PC-3 (cell line): ENCODE measurements at regions not wholly inside any gene's neighbourhood (a gene's known extent, or its start where the extent isn't known, plus 50 kb on each side); places are given as distances from the start of the nearest gene placed in this dataset.

Source experiments
- ATAC-seq: fragments of 200-7000 bp; cut with Tn5 transposase; 2 replicates; pipeline ENCODE4 v1.9.1; 2020; ENCODE audit warnings: mild to moderate bottlenecking, moderate library complexity
- BruUV-seq: library from RNA; stranded (reverse); fragments of 400-500 nt; replicated peaks from 2 replicates; lab custom pipeline; 2021; lab: Mats Ljungman, UMichigan
- CTCF ChIA-PET: fragments of 300-600 bp; sonication (Branson Sonifier 250); formaldehyde crosslinking; loops from one replicate; lab custom pipeline; 2022; ENCODE audit warnings: antibody characterized with exemption; lab: Charles Lee
- POLR2A ChIA-PET: fragments of 300-600 bp; sonication (Branson Sonifier 250); formaldehyde crosslinking; loops from one replicate; lab custom pipeline; 2022; ENCODE audit warnings: antibody characterized with exemption; ENCODE audit not compliant: unreplicated experiment; lab: Charles Lee
- DNase-seq: peaks from one replicate; pipeline ENCODE4 v3.0.0-alpha.2; 2015
- H2AFZ ChIP-seq: fragments of 300-600 bp; sonication (generic); 2 replicates; pipeline ENCODE4 v1.6.0; 2016; ENCODE audit warnings: antibody characterized with exemption, low read length
- H3F3A ChIP-seq: fragments of 300-600 bp; sonication (generic); one replicate; pipeline ENCODE4 v1.6.0; 2017; ENCODE audit warnings: antibody characterized with exemption, low read length, control low read depth, mild to moderate bottlenecking; ENCODE audit not compliant: unreplicated experiment
- H3K27ac ChIP-seq: fragments of 300-600 bp; sonication (generic); 2 replicates; pipeline ENCODE4 v1.5.1; 2016; ENCODE audit warnings: mild to moderate bottlenecking, low read length
- H3K27me3 ChIP-seq: fragments of 300-600 bp; sonication (generic); 2 replicates; pipeline ENCODE4 v1.6.1; 2016; ENCODE audit warnings: low read length, mixed read lengths
- H3K36me3 ChIP-seq: fragments of 300-600 bp; sonication (generic); 2 replicates; pipeline ENCODE4 v1.6.1; 2016; ENCODE audit warnings: low read depth, mixed run types, low read length, mixed read lengths
- H3K4me1 ChIP-seq: fragments of 300-600 bp; sonication (generic); 2 replicates; pipeline ENCODE4 v1.5.1; 2016; ENCODE audit warnings: low read length; ENCODE audit not compliant: insufficient read depth
- H3K4me2 ChIP-seq: fragments of 300-600 bp; sonication (generic); 2 replicates; pipeline ENCODE4 v1.6.0; 2016; ENCODE audit warnings: low read length
- H3K4me3 ChIP-seq: fragments of 300-600 bp; sonication (generic); 2 replicates; pipeline ENCODE4 v1.5.1; 2016; ENCODE audit warnings: mild to moderate bottlenecking, low read length, mixed read lengths
- H3K79me2 ChIP-seq: fragments of 300-600 bp; sonication (generic); 2 replicates; pipeline ENCODE4 v1.6.1; 2017; ENCODE audit warnings: low read length, mixed read lengths
- H3K9ac ChIP-seq: fragments of 300-600 bp; sonication (generic); 2 replicates; pipeline ENCODE4 v1.6.0; 2016; ENCODE audit warnings: mild to moderate bottlenecking, low read length
- H3K9me2 ChIP-seq: fragments of 300-600 bp; sonication (generic); replicated peaks from 2 replicates; pipeline ENCODE4 v1.6.1; 2016; ENCODE audit warnings: mixed run types, low read length, mixed read lengths
- H3K9me3 ChIP-seq: fragments of 300-600 bp; sonication (generic); 2 replicates; pipeline ENCODE4 v1.6.1; 2016; ENCODE audit warnings: low read length, mixed read lengths
- H4K20me1 ChIP-seq: fragments of 300-600 bp; sonication (generic); 2 replicates; pipeline ENCODE4 v1.6.1; 2016; ENCODE audit warnings: low read length, mixed read lengths
- CTCF ChIP-seq: fragments of 300-600 bp; sonication (generic); conservative IDR thresholded peaks from 2 replicates; pipeline ENCODE4 v1.5.1; 2017; ENCODE audit warnings: antibody characterized with exemption, low read depth, mild to moderate bottlenecking, low read length
- EZH2 ChIP-seq: fragments of 300-600 bp; sonication (generic); IDR thresholded peaks from one replicate; pipeline ENCODE4 v1.6.1; 2017; ENCODE audit warnings: antibody characterized with exemption, mild to moderate bottlenecking, low read length; ENCODE audit not compliant: unreplicated experiment
- EZH2phosphoT487 ChIP-seq: fragments of 300-600 bp; sonication (generic); IDR thresholded peaks from 2 replicates; pipeline ENCODE4 v1.6.1; 2018; ENCODE audit warnings: mild to moderate bottlenecking, antibody characterized with exemption, low read length, borderline replicate concordance
- intact Hi-C: fragments of 100-400 bp; cut with micrococcal nuclease; formaldehyde crosslinking; loops from 2 replicates; pipeline ENCODE4 v1.9.0; 2023

- no TSS peak for BruUV-seq
- TF ChIP-seq EZH2phosphoT487, result no peak
- no peak for TF ChIP-seq EZH2
- no peak for TF ChIP-seq CTCF
- POLR2A ChIA-PET, result no interaction called here
These were observed 762.6 kb downstream of the USP25 start for GRCh38 chr21:16492356-16492755.

GRCh38 chr21:16492892-16493291, 763.1 kb downstream of the USP25 start:
- Histone ChIP-seq H3K4me1 (no peaks in the 10 kb centered on the region), H3K9me2 (no peaks in the 10 kb centered on the region), H3K4me2 (no peak overlapping the region), H3K9me3 (no peaks in the 10 kb centered on the region), H3K4me3 (no peak overlapping the region), H3K79me2 (no peaks in the 10 kb centered on the region), H2AFZ (no peak overlapping the region), H4K20me1 (no peaks in the 10 kb centered on the region), H3K36me3 (no peaks in the 10 kb centered on the region), H3K27me3 (no peaks in the 10 kb centered on the region), H3K9ac (no peak overlapping the region), H3F3A (no peaks in the 10 kb centered on the region), H3K27ac (no peak overlapping the region)
- ATAC-seq (no peak), DNase-seq (no peak)
- no TSS peak for BruUV-seq
- no peak for TF ChIP-seq EZH2phosphoT487
- CTCF ChIA-PET, result no interaction called here
- intact Hi-C loops, result no loop called here
- POLR2A ChIA-PET, result no interaction called here

More at GRCh38 chr21:16492356-16492755, 762.6 kb downstream of the USP25 start:
- no peaks in the 10 kb centered on the region for H3K36me3 ChIP-seq
- no peaks in the 10 kb centered on the region for H3K79me2 ChIP-seq
- H3K27me3 ChIP-seq, result no peaks in the 10 kb centered on the region
- H2AFZ ChIP-seq, result no peak overlapping the region
- no peaks in the 10 kb centered on the region for H4K20me1 ChIP-seq
- H3K4me2 ChIP-seq, result no peak overlapping the region
- H3K9me2 ChIP-seq, result no peaks in the 10 kb centered on the region
- no peak overlapping the region for H3K4me3 ChIP-seq
- no peaks in the 10 kb centered on the region for H3K4me1 ChIP-seq
- H3K9me3 ChIP-seq, result no peaks in the 10 kb centered on the region
- CTCF ChIA-PET, result no interaction called here
- H3K27ac ChIP-seq, result no peak overlapping the region
- H3F3A ChIP-seq, result no peaks in the 10 kb centered on the region
- H3K9ac ChIP-seq, result no peak overlapping the region
- ATAC-seq, result no peak
- intact Hi-C loops, result no loop called here
- no peak for DNase-seq

GRCh38 chr21:16496609-16497008, 766.8 kb downstream of the USP25 start:
- Histone ChIP-seq H3K79me2 (no peaks in the 10 kb centered on the region), H3K4me3 (no peak overlapping the region), H4K20me1 (no peaks in the 10 kb centered on the region), H3K9ac (no peak overlapping the region), H3K9me2 (no peaks in the 10 kb centered on the region), H2AFZ (no peak overlapping the region), H3F3A (no peaks in the 10 kb centered on the region), H3K27ac (no peak overlapping the region), H3K4me1 (no peaks in the 10 kb centered on the region), H3K4me2 (no peak overlapping the region), H3K27me3 (no peaks in the 10 kb centered on the region), H3K36me3 (no peaks in the 10 kb centered on the region), H3K9me3 (no peaks in the 10 kb centered on the region)
- BruUV-seq, result no TSS peak
- no peak for TF ChIP-seq CTCF
- no peak for TF ChIP-seq EZH2
- no peak for TF ChIP-seq EZH2phosphoT487
- ATAC-seq, result no peak
- CTCF ChIA-PET, result no interaction called here
- POLR2A ChIA-PET, result no interaction called here
- DNase-seq, result no peak
- intact Hi-C loops, result no loop called here
